ENCODE measurements at regions not wholly inside any gene's neighbourhood (a gene's known extent, or its start where the extent isn't known, plus 50 kb on each side); places are given as distances from the start of the nearest gene placed in this dataset. TPM values are rescaled to one million over a fixed set of nuclear protein-coding genes. Genes with fewer than 3 reads are reported as not detected.

Small RNA genes lying in the stretch of these regions (small RNA-seq; reads per million reads assigned to genes)
- not detected for gene AC008413.1
